HL-60/S4 treated with phorbol 12-myristate 13-acetate at 8.2 ng/mL for 4 days and 3 days (cell line): ENCODE measurements at regions not wholly inside any gene's neighbourhood (a gene's known extent, or its start where the extent isn't known, plus 50 kb on each side); places are given as distances from the start of the nearest gene placed in this dataset.
"Not testable (repeated sequence)": the region's sequence is repeated elsewhere in the genome, so short reads cannot be mapped to it uniquely, and the experiment has no call there.

Experiments used
- in situ Hi-C: fragments of 300-500 bp; cut with MboI; formaldehyde crosslinking; loops from 2 replicates; pipeline ENCODE4 v1.15.0; 2022; ENCODE audit warnings: low sequenced_read_pairs

- in situ Hi-C loops, result no loop called here
Measured at GRCh38 chr7:46774515-46774914, 807.4 kb downstream of the TNS3 start.

DNA sequence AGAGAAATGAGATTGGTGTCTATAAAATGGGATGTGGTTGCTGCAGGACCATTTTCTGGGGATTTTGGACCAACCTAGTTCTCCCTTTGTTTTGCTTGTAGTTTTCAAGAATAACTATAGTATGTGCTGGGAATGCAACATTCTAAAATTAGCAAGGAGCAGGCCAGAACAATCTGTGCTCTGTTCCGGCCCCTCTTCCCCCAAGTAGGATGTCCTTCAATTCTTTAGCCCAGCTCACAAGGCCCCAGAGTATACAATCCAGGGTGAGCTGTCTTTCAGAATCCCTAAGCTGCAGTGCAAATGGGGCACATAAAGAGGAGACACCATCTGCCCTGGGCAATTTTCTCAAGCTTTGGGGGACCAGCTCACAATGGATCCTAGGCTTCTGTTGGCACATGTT is 809.1 kb downstream of the TNS3 start:
- in situ Hi-C loops, result no loop called here

DNA sequence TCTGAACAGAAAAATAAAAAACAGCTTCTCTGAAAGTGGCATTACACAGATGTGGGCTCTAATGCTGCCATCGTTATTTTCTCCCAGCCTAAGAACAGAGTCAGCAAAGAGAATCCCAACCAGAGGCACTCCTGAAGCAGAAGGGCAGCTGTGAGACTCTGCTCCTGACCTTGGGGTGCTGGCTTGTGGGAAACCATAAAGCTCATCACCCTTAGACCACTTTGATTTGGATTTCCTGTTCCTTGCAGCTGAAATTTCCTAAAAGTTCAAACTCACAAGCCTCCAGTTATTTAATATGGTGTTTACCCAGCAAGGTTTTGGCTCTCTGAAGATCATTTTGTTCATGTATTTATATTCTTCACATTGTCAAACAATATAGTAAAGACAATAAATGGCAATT is 814.8 kb downstream of the TNS3 start:
- in situ Hi-C loops, result no loop called here

DNA sequence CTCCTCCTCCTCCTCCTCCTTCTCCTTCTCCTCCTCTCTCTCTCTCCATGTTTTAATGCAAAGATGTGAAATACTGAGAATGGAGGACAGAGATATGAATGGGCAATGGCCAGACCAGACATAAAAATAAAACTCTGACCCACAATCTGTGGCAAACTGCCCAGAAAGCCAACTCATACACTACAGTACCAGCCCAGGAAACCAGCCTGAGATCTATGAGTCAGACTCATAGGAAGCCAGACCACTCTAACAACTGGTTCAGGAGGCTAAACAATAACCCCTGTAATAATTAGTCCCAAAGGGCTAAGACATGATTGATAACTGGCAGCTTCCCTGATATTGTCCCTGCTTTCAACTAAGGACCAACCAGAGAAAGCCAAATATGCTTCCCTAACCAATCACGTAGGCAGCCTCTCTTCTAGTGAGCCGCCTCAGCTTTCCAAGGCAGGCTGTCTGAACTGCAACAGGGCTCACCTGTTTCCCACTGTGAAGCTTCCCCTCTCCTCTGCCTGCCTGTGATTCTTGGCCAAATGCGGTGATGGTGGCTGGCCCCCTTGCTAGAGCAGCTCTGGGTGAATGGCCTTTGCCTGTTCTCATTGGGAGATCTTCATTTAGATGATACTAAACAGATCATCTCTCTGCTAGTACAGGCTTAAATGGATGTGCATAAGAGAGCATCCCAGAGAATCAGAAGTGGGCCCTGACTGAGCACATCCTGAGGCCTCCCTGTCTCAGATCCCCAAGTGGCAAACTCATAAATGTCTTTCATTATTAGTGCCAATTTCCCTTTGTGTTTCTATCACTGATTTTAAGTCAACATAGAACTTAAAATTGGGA is 817.6 kb downstream of the TNS3 start:
- in situ Hi-C loops, result no loop called here

- in situ Hi-C loops, result no loop called here
Measured at GRCh38 chr7:46763344-46763743, 818.6 kb downstream of the TNS3 start.

DNA sequence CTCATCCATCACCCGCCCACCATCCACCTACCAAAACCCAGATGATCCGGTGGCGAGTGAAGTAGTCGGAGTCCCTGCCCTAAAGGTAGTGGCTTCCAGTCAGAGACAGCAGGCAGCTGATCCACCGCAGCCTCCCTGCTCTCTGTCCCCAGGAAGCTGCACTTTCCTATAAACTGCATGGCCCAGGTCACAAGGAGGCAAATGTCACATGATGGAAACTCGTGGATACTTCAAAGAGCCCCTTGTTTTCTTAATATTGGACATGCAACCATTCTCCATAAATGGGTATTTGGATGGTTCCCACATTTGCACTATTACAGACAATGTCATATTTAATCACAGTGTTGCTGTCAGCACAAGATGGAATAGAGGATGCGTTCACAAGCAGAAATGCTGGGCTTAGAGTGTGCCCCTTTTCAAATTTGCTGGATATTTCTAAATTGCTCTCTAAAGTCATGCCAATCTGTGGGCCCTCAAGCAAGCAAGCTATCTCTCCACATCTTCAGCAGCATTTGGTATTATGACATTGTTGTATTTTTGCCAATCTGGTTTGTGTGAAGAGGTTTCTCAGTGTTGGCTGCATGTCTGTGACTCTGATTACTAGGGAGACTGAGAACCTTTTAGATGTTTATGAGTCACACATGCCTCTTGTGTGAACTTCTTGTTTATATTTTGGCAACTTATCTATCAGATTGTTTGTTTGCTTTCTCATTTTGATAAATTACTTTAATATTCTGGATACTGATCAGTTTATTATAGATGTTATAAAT is 822.0 kb downstream of the TNS3 start:
- in situ Hi-C loops, result no loop called here

GRCh38 chr7:46756996-46757395 is 824.9 kb downstream of the TNS3 start:
- in situ Hi-C loops, result no loop called here

DNA sequence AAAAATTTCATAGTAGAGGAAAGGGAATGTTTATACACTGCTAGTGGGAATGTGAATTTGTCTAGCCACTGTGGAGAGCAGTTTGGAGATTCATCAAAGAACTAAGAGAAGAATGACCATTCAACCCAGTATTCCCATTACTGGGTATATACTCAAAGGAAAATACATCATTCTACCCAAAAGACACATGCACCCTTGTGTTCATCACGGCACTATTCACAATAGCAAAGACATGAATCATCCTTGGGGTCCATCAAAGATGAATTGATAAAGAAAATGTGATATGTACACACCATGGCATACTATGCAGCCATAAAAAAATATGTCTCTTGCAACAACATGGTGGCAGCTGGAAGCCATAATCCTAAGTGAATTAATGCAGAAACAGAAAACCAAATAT is 825.7 kb downstream of the TNS3 start:
- in situ Hi-C loops, result no loop called here

DNA sequence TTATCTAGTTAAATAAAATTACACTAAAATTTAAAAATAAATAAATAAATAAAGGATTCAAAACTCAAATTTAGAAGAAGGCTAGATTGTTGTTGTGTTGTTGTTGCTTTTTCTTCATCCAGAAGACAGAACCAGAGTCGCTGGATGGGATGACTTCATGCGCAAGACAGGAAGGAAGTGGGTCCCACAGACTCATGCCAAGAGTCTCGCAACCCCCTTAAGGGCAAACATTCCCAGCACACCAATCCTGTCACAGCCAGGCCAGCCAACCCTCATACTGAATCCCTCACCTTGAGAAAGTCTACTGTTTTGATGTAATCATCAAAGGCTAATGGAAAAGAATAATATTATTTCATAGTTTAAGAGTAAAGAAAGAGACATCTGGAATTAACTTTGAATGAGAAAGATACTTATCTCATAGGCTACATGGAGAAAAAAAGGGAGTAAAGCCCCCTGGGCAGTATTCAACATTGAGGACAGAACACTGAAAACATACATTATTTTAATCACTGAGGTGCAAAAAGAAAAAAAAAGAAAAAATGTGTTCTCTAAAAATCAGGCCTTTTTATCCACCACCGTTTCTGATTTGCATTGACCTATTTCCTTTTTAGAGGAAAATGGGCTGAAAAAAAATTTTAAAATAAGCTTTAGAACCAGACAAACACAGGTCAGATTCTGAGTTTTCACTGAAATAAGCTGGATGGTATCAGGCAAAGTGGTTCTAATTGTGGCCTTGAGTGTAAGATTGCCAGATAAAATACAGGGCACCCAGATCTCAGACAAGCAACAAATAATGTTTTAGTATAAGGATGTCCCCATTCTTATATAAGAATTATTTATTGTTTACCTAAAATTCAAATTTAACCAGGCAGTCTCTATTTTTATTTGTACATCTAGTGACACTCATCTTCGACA is 826.5 kb downstream of the TNS3 start:
- in situ Hi-C loops, result no loop called here

GRCh38 chr7:46754140-46754720 is 827.7 kb downstream of the TNS3 start:
- in situ Hi-C loops, result no loop called here

DNA sequence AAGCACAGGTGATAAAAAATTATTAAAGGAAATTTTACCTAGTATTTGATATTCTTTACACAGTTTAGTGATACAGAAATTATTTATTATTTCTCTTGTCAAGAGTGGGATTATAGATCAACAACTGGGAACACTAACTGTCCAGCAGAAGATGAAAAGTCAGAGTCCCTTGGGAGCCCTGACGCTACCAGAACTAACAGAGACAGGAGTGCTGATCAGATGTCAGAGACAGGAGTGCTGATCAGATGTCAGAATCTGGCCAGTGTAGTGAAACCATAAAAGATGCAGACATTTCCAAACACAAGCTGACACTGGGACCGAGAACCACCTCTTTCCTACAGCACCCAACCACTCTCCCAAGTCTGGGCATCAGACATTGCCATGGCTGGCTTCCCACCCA is 828.2 kb downstream of the TNS3 start:
- in situ Hi-C loops, result no loop called here

DNA sequence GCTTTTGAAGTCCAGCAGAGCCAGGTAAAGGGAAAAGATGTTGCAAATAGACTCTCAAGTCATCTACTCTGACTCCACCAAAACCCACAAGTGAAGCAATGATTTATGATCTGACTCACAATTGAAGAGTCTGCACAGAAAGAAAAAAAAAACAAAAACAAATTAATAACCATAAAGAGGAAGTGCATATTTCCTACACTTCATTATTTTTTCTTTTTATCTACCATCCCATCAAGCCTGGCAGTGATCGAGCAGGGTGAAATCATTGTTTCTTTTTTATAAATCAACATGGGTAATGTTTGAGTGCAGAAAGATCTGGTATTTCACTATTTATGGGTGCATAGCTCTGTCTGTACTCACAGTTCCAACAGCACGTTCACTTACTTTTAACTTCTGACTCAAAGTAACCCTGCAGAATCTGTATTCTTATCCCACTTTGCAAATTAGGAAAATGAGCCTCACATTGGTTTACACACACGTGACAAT is 829.0 kb downstream of the TNS3 start:
- in situ Hi-C loops, result no loop called here

DNA sequence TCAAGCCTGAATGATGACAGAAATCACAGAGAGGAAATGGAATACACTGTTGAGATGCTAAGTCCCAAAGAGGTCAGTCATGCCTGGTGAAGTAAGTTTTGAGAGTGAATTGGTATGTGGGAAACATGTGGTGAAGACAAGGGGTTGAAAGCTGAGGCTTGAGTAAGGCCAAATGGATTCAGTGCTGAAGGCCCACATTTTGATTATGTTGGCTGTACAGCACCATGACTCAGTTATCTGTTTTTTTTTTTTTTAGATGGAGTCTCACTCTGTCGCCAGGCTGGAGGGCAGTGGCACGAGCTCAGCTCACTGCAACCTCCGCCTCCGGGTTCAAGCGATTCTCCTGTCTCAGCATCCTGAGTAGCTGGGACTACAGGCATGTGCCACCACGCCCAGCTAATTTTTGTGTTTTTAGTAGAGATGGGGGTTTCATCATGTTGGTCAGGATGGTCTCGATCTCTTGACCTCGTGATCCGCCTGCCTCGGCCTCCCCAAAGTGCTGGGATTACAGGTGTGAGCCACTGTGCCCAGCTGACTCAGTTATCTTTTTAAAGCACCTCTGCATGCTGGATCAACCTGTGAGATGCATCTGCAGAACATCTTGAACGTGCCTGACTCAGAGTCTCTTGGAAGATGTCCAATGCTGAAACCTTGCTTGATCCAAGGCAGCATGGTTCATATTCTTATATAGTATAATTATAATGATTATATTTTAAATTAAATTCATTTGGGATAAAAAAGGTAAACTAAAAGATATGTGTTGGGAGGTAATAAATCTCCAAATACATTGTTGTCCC is 829.8 kb downstream of the TNS3 start:
- in situ Hi-C loops, result not testable (repeated sequence)

DNA sequence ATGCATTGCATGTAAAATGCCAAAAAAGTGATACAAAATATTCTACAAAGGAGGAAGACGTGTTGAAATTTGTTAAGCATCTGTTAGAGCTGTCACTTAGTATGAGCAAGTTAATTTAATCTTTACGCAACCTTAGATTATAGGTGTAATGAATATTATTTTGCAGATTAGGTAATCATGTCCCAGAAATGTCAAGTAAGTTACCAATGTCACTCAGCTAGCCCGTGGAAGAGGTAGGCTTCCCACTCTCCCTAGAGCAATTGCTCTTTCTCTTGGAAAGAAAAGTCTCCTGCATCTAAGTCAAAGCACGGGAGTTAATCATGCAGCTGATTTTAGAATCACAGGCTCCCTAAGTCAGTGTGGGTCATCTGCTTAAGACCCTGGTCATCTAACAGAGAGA is 830.4 kb upstream of the IGFBP3 start:
- in situ Hi-C loops, result no loop called here

DNA sequence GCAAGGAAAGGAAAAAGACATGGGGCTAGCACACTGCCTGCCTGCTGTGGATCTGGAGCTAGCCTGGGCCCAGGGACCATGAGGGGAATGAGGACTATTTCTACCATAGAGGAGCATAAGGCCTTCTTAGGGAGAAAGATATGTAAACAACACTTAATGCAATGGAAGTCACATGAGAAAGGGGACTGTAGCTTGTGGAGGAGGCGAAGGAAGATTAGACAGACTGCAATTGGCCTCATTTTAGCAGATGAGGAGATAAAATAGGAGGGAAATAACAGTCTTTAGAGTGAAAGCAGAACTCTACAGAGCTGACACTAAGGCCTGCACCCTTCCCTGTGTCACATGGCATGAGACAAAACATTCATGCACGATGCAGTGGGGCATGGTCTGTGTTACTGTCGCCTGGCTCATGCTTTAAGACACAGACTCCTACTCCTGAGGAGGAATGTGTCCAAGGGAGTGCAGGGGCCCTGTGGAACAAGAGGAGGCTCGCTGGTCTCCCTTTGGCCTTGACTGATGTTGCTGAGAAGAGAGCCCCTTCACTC is 829.3 kb upstream of the IGFBP3 start:
- in situ Hi-C loops, result no loop called here

- in situ Hi-C loops, result no loop called here
Measured at GRCh38 chr7:46747869-46748576, 827.0 kb upstream of the IGFBP3 start.

DNA sequence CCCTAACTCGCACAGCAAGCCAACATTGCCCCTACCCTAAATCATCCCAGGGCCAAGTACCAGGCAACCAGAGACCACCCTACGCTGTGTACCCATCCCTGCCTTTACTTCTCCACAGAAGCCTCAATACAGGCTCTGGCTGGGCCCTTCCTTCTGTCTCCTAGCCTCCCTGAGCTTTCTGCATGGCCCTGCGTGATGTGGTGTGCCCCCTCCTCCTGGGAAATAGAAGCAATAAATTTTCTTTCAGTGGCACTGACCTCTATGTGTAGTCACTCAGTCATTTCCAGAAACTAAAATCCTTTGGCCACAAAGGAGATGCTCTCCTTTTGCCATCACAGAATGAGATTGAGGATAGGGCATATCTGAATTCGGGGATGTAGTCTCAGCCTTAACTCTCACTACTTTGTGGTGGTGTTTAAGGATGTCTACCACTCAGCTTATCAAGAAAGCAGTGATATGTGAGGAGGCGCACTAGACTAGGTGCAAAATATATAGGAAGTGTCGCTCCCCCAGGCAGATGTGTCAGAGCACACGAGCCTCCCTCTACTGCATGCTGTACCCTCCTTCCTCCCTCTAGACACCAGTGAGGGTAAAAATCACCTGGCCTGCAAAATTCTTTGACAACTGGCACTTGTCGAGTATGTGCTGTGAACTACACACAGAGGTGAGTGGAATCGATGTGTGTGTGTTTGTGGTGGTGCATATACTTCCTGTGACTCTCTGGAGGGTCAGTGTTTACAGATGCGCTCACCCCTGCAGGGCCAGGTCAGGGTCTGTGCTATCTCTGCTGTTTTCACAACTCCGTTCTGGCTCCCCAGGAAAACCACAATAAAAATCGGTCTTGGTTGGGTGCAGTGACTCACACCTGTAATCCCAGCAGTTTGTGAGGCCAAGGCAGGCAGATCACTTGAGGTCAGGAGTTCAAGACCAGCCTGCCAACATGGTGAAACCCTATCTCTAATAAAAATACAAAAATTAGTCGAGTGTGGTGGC is 825.9 kb upstream of the IGFBP3 start:
- in situ Hi-C loops, result no loop called here

DNA sequence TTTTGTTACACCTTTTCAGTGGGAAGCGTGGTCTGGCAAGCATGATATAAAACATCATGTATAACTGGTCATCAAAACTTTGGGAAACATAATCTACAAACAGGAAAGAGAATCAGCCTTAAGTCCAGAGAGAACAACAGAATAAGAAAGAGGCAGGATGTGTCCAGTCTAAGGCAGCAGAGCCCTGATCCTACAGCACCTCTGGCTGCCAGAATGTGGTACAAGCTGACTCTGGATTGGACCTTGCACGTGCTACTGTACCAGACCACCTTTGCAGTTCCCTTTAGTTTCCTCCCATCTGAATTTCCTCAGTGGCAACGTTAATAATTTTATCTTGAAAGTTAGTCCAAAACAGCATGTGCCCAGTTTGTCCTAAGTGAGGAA is 824.6 kb upstream of the IGFBP3 start:
- in situ Hi-C loops, result no loop called here
